Anterior cingulate cortex (tissue), 58 donors: ENCODE measurements at regions not wholly inside any gene's neighbourhood (a gene's known extent, or its start where the extent isn't known, plus 50 kb on each side); places are given as distances from the start of the nearest gene placed in this dataset.

ENCODE experiments used
- DNase-seq, 58 donors: peaks; one replicate each; lab custom pipeline; 2025; lab: John Stamatoyannopoulos, UW

- peak in 11 of 58 donors; percentile 4 to 39 (median 21) for DNase-seq
Measured at GRCh38 chr9:99361817-99362216, 139.7 kb downstream of the SEC61B start.

DNA sequence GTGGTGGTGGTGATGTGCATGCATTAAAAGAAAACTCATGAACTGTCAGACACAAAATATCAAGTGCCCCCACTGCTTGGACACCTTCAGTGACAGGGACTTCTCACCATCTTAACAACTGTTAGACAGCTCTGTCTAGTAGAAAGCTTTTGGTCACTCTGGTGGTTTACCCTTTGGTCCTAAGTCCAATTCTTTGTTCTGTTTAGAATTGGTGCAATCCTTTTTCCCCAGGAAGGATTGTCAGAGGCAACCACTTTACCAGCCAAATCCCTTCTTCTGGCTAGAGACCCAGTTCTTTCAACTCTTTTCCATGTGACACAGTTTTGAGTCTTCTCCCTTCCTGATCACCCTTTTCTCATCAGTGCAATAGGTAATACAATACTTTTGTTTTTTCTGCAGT, 140.2 kb downstream of the SEC61B start:
- DNase-seq = no peak

- no peak for DNase-seq
Measured at GRCh38 chr9:99363509-99363908, 141.4 kb downstream of the SEC61B start.

GRCh38 chr9:99365233-99365980, 143.3 kb downstream of the SEC61B start:
- DNase-seq = no peak

DNA sequence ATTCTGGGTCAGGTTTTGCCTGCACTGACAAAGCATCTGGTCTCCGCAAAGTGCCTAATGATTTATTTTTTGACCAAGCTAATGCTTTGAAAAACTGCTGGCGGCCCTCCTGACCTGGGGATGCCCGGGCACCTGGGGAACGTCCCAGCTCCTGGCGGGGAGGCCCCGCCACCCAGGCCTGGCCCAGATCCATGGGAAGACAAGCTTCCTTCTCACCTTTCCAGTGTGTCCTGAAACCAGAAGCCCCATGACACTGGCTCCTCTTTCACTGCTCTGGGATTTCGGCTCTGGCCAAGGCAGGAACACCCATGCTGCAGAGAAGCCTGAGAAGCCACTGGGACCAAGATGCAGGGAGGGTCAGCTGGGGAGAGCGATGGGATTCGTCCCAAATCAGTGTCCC, 144.1 kb downstream of the SEC61B start:
- no peak for DNase-seq

- no peak for DNase-seq
Measured at GRCh38 chr9:99366621-99367020, 144.5 kb downstream of the SEC61B start.

GRCh38 chr9:99368341-99369326, 146.6 kb downstream of the SEC61B start:
- DNase-seq = peak in 34 of 58 donors; percentile 8 to 68 (median 30)

DNA sequence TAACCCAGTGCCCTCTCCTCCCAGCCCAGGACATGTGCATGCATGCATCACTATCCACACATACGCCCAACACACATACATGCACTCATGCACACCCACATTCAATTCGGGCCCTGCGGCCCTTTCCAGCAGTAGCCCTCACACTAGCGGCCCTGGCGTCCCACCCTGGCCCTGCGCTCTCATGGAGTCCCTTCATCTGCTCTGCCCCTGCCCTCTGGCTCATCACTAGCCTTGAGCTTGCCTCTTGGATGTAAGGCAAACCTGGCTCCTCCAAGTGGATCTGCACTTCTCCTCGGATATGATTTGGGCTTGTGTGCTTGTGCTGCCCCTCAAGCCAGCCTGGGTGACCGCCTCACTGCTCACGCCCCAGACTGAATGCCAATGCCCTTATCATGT, 147.2 kb downstream of the SEC61B start:
- DNase-seq = no peak

- DNase-seq = no peak
Measured at GRCh38 chr9:99370376-99370775, 148.3 kb downstream of the SEC61B start.

GRCh38 chr9:99371376-99371775, 149.3 kb downstream of the SEC61B start:
- DNase-seq = no peak

DNA sequence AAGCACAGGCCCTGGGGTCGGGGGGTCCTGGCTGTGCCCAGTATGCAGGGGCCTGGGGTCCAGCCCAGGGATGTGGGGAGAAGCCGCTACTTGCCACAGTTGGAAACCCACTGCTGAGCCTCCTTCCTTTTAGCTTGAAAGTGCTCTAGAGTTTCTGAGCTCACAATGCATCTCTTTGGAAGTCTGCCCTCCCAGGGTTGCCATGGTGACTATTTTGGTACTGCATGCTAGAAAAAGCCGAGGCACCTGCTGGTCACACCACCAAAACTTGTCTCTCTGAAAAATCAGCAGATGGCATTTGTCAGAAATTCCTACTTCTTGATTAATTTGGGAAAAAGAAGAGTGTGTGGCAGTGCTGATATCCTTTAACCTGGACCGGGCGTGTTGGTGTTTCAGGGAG, 151.8 kb downstream of the SEC61B start:
- peak in 44 of 58 donors; percentile 4 to 86 (median 41) for DNase-seq

GRCh38 chr9:99374793-99375192, 152.7 kb downstream of the SEC61B start:
- no peak for DNase-seq

- no peak for DNase-seq
Measured at GRCh38 chr9:99375481-99375880, 153.4 kb downstream of the SEC61B start.

DNA sequence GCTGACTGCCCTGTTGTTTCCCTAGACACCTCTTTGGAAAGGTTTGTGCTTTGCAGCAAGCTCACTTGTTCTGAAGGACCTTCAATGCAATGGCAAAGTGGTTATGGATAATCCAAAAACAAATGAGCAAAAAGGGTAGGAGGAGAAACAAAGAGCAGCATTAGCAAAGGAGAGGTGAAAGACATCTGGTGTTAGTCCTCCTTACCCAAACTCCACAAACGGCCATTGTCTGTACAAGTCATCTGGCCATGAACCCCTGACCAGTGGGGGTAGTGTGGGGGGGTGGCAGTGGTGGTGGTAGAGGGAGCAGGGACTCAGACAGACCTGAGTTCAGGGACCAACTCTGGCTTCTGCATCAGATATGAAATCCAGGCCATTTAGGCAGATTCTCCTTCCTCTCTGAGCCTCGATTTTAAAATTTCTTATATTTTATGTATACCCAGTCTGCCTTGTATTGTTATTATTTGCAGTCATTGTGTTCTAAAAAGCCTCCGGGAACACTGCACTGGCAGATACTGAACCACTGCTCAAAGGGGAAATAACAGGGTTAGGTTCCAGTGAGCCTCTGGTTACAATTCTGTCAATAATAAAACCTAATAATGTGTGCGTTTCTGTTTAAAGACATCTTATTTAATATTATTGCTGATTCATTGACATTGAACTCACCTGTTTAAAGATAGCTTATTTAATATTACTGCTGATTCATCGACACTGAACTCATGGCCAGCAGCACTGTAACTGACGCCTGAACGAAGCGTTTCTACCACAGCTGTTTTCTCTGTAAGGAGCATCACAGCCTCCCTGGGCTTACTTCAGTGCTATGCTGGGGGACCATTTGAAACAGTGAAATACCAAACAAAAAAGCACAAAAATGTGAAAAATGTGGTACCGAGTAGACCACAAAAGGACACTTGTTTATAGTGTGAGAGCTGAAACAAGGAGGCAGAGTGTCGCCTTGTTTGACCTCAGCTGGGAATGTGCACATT, 156.0 kb downstream of the SEC61B start:
- DNase-seq = no peak

GRCh38 chr9:99383536-99383935, 161.5 kb downstream of the SEC61B start:
- no peak for DNase-seq

- DNase-seq = no peak
Measured at GRCh38 chr9:99385215-99385614, 163.1 kb downstream of the SEC61B start.

GRCh38 chr9:99385814-99386279, 163.8 kb downstream of the SEC61B start:
- no peak for DNase-seq

- DNase-seq = no peak
Measured at GRCh38 chr9:99387431-99387830, 165.3 kb downstream of the SEC61B start.

DNA sequence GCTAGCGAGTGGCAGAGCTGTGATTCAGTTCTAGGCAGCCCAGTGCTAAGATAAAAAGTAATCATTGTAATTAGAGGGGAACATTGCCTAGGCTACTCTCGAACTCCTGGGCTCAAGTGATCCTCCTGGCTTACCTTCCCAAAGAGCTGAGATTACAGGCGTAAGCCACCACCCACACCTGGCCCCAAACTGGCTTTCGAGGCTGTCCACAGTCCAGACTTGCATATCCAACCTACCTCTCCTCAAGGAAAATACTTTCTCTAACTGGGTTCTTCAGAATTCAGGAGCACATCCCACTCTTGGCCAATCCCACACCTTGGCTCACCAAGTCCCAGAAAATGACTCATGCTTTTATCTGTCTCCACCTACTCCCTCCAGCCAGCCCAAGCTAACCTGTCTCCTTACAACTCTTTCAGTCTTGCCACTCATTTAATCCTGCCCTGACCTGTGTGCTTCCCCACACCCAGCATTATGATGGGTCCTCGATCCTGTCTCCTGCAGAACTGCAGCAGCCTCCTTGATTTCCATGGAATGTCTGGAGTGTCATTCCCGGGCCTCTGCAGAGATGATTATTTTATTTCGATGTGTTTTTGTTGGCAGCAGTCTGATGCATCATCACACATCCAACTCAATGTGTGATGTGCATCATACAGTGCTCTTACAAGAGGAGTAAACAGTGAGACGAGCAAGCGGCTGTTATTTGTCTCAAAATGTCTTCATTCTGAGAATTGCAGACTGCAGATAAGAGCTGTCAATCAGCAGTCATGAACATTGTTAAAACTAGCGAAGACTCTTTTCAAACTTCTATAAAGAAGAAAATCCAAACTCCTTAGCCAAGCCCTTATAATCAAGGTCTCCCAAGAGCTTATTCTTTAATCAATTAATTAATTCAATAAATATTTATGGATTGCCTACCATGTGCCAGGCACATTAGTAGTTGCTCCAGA, 167.3 kb downstream of the SEC61B start:
- peak in 10 of 58 donors; percentile 8 to 60 (median 16) for DNase-seq
